Activated CD8-positive, alpha-beta memory T cell treated with anti-CD3 and anti-CD28 coated beads for 1 hour (primary cell): ENCODE measurements at regions not wholly inside any gene's neighbourhood (a gene's known extent, or its start where the extent isn't known, plus 50 kb on each side); places are given as distances from the start of the nearest gene placed in this dataset.
A peak's percentile ranks its signal among the peaks of the same experiment; 100 is the strongest.

ENCODE experiments used
- DNase-seq, 2 donors: peaks; one replicate each; pipeline ENCODE4 v3.0.0-alpha.2; 2020; ENCODE audit warnings: low read depth in 1 of 2; ENCODE audit errors: extremely low read depth in 1 of 2

DNA sequence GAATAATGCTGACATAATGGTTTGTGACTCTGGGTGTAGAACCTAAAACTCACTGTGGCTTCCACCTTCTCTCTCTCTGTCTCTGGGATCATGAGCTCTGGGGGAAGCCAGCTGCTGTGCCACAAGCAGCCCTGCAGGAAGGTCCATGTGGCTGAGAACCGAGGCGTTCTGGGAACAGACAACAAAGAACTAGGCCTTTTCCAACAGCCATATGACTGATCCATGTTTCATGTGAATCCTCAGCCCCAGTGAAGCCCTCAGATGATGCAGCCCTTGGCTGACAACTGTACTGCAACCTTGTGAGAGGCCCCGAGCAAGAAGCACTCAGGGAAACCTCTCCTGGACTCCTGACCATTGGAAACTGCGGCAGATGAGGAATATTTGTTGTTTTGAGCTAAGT, 56.6 kb downstream of the HLA-G start:
- DNase-seq: no peak

GRCh38 chr6:29886701-29887100, 55.6 kb upstream of the HLA-A start:
- DNase-seq: no peak

- DNase-seq: peak; percentile 16 to 23
Measured at GRCh38 chr6:29887330-29887818, 55.0 kb upstream of the HLA-A start.

- peak; percentile 50 to 82 for DNase-seq
Measured at GRCh38 chr6:29887819-29888776, 54.2 kb upstream of the HLA-A start.
